ENCODE measurements at regions not wholly inside any gene's neighbourhood (a gene's known extent, or its start where the extent isn't known, plus 50 kb on each side); places are given as distances from the start of the nearest gene placed in this dataset.

- DNase-seq (ENCODE audit: low read depth, low spot score), result no peak
Measured at GRCh38 chr1:239874831-239875230, 216.9 kb upstream of the FMN2 start.

DNA sequence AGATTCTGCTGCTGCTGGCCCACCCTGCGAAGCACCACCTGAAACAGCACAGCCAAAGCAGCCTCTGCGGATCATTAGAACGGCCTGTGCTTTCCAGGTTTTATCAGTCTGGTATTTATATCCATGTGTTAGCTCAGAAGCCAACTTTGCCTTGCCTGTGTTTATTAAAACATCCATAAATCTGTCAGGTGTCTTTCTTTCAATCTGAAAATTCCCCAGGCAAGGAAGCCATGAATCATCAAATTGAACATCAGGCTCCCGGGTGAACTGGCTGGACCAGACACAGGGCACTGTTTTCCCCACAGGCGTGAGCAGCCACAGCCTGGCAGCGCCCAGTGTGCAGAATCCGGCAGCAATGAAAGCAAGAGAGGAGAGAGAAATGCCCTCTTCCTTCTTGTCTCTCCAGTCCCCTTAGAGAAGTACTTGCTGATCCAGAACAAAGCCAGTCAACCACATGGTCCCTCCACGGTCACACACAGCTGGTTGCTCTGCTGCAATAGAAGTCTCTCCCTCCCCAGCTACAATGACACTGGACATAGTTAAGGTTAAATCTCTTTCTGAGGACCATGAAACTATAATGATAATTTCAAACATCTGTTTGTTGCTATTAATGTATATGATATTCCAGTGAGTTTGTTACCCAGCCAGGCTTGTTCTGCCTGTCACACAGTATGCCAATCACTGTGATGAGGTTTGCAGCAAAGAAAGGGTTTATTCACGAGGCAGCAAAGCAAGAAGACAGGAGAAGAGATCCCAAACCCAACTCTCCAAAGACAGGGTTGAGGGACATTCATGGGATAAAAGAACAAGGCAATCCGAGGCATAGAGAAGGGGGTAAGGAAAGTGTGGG lies 212.1 kb upstream of the FMN2 start:
- DNase-seq (ENCODE audit: low read depth, low spot score), result no peak

DNA sequence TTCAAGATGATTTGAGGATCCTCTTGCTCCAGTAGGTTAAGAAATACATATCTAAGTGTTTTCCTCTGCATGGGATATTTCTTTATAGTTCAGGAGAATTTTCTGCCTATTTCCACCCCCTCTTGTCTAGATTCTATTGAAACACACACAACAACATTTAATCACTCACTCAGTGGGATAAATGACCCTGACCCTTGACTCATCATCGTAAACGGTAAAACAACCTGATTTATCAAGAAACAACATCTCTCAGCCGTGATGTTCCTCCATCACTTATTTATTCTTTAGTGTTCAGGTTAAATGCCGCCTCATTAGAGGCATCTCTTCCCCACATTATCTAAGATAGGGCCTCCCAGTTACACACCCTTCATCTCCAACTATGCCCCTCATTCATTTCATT lies 208.7 kb upstream of the FMN2 start:
- no peak for DNase-seq (ENCODE audit: low read depth, low spot score)

DNA sequence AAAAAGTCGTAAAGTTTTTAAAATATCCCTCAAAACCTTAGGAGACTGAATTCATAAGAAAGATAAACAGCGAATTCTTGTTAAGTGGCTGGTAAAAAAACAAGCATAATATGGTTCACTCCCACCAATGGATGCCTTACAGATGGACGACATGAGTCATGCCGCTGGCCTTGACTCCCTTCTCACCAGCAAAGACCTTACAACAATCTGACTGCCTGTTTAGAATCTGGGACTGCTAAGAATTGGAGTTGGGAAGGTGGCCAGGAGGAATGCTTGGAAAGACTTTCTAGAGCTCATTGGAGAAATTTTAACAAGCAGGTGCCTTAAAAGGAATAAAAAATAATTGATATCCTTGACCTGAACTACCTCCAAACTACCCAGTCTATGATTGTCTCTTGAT lies 206.9 kb upstream of the FMN2 start:
- DNase-seq (ENCODE audit: low read depth, low spot score), result no peak

DNA sequence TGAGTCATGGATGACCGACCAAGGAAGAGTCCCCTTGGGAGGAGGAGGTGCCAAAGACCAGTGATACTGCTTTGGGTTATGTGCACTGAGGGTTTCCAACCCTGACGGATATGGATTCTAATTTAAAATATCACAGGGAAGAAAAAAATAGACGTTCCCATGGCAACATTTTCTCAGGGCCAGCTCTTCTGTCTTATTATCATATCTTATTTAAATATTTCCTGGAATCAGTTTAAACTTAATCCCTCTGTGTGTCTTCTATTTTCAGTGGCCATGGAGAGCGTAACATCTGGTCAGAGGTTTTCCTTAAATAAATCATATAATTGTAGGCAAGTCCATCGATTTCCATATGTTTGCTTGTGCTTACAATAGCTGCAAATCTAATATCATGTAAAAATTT lies 205.4 kb upstream of the FMN2 start:
- DNase-seq (ENCODE audit: low read depth, low spot score), result no peak

DNA sequence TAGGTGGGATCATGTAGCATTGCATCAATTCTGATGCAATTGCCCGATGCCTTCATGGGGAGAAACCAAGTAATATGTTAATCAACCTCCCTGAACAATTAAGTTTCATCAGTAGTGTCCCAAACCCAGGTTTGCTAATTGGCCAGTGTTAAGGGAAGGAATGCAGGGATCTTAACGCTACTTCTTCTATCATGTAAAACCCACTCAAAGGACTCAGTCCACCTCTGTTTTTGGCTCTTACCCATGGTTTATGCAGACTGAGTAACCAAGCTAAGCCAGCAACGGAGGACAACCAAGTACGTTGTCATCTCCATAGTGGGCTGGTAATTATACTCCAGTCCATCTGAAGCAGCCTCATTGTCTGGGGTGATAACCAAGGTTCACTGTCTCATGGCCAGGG lies 203.0 kb upstream of the FMN2 start:
- DNase-seq (ENCODE audit: low read depth, low spot score), result no peak

DNA sequence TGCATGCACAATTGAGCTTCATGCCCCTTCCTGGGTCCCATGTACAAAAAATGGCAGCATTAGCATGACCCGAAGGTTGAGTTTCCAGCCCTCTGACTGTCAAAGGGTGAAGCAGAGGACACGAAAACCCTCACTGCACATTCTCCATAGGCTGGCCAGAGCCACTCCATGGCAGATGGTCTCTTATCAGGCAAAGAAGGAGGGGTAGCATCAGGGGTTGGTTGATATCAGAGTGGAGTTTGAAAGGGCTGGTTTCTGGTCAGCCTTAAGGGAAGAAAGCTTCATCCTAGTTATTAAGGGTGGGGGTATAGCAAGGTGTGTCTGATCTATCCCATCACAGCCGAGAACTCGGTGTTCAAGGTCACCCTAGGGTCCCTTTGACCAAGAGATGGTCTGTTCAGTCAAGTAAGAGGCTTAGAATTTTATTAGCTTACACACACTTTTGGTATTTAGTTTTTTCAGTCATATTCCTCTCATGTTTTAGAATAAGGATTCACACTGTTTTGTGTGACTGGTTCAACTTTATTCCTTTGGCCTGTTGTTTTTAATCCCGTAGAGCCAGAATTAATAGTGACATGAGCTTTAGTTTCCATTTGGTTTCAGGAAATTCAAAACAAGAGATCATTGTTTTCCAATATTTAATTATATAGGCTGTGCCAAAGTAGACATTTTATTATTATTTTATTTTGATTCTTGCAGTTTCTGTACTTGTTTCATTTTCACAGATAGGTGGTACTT lies 199.9 kb upstream of the FMN2 start:
- DNase-seq (ENCODE audit: low read depth, low spot score), result no peak

GRCh38 chr1:239892602-239893001 lies 199.1 kb upstream of the FMN2 start:
- no peak for DNase-seq (ENCODE audit: low read depth, low spot score)

DNA sequence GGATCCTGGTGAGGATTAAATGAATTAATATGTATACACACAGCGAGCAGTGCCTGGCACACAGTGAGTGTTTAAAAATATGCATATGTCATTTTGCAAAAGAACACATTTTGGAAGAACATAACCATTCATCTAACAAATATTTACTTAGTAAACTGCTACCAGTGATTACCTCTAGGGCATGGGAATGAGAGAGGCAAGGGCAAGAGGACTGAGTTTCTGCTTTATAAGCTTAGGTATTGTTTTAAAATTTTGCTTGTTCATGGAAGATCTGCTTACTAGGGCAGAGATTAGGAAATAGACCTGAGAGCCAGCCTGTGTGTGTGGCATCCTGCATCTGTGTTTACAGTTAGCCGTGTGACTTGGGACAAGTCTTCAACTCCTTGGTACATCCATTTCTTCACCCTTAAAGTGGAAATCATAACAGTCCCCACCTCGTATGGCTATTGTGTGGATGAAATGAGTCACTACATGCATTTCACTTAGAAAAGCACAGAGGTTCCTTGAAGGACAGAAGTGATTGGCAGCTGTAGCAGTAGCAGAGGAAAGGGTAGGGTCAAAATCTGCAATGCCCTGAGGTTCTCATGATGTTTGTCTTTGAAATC lies 198.5 kb upstream of the FMN2 start:
- DNase-seq (ENCODE audit: low read depth, low spot score), result no peak

DNA sequence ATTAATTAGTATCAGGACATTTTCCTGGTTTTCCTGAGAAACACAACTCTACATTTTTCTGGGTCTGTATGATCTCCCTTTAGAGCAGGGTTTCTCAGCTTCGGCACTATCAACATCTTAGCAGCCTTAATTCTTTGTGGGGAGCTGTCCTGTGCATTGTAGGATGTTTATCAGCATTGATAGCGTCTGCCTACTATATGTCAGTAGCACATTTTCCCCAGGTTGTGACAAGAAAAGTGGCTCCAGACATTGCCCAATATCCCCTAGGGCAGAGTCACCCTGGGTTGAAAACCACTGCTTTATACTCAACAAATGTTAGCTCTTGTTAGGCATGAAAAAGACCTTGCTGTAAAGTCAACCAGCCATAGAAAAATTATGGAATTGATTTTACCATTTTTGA lies 195.1 kb upstream of the FMN2 start:
- DNase-seq (ENCODE audit: low read depth, low spot score), result no peak

GRCh38 chr1:239896980-239897379 lies 194.7 kb upstream of the FMN2 start:
- no peak for DNase-seq (ENCODE audit: low read depth, low spot score)

DNA sequence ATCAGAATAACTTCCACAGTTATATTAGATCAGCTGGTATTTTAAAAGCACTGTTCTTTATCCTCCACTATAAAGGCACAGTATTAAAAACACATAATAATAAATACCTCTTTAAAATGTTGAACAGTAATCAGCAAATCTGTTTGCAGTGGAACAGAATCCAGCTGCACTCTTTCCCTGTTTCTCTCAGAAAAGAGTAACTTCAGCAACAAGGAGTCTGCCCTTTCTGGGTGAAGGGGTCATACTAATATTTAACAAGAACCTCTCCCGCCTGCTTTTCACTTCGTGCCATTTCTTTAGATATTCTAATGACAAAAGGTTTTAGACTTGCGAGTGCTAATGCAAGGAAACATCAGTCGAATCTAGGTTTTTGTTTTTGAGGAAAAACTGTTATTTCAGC lies 194.2 kb upstream of the FMN2 start:
- DNase-seq (ENCODE audit: low read depth, low spot score), result no peak

DNA sequence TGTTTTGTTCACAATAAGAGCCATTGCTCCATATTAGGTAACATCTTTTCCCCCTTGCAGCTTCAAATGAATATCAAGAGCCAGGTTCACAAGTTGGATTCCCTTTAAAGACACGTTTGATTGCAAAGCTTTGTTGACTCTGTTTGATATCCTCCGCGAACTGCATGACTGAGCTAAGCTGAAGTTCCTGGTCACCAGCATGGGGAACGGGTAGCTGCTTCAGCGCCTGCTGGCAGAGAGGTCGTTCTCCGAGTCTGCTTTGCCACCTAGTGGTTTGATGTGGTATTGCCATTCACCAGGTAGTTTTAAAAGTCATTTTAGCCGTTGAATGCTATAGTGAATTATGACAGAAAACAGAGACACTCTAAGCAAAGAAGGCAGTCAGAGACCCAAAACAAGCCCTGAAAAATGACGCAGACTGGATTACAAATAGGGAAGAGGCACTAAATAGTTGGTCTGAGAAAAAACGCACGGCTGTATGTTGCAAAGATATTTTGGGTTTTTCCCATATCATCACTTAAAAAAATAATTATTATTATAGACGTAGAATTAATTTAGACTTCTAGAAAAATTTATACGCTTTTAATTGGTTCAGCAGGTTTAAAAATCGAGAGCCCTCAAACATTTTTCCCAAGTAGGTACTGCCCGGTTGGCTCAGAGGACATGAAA lies 193.5 kb upstream of the FMN2 start:
- DNase-seq (ENCODE audit: low read depth, low spot score), result peak; percentile 60

- no peak for DNase-seq (ENCODE audit: low read depth, low spot score)
Measured at GRCh38 chr1:239899747-239900146, 191.9 kb upstream of the FMN2 start.

DNA sequence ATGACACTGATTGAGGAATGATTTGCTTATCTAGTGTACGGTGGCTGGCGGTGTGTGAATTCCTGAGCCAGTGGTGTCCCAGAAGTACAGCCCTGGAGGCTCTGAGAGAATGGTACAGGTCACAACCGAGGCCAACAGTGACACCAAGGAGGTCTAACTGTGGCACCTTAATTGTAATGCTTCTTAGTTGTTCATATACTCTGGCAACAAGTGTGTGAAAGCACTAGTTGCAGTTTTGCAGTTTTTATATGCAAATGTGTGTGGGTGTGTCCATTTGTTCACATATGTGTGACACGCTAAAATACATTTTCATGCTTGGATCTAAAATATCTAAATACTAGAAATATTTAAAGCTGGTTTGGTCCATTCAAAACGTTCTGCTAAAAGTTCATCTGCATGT lies 185.3 kb upstream of the FMN2 start:
- no peak for DNase-seq (ENCODE audit: low read depth, low spot score)

- DNase-seq (ENCODE audit: low read depth, low spot score), result no peak
Measured at GRCh38 chr1:239909898-239910297, 181.8 kb upstream of the FMN2 start.

DNA sequence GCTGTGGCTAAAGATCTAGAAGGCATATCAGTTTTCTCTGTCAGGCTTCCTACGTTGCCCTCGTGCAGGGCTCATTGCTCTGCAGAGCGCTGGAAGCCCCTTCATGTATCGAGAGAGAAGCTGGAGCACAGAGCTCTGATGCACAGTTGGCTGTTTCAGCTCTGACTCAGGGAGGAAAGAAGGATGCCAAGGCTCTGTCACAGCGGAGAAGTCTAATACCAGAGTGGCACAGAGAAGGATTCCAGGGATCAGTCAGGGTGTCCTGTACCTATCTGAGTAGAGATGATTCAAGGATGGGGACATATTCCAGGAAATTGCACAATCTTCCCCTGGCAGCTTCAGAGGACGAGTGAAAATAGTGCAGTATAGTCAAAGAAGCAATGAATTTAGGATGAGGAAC lies 179.2 kb upstream of the FMN2 start:
- no peak for DNase-seq (ENCODE audit: low read depth, low spot score)

DNA sequence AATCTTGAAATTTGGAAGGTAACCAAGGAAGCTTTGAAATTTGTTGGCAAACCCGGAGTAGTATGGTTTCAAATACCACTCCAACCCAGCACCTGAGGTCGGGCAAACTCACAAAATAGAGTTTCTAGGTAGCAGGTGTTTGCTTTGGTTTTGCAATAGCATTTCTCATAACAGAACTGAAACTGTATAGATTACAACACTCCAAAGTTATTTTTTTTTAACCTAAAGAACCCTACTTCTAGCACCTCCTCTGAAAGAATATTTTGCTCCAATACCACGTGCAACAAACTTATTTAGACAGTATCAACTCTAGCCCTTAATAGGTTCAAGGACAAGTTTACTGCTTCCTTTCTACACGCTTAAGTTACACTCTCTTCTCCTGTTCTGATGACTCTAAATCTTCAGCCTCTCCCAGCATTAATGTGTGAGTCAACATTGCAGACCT lies 178.5 kb upstream of the FMN2 start:
- DNase-seq (ENCODE audit: low read depth, low spot score), result no peak

DNA sequence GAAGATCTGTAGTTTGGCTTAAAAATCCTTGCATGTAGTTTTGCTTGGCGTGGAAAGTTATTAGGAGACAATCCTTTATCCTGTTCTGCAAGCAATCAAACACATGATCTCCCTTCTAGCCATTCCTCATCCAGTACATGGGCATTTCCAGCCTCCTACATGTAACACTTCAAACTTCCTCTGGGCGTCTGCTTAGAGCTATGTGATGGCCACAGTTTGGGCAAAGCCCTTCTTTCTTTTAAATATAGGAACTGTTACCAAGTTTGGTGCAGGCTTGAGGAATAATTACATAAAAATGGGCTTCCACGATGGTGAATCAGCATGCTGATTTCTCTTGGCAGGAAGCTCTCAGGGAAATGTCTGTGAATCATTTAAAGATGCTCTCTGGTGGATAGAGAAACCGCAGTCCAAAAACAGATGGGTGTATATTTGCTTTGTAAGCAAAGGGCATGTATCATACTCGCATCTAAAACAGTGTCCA lies 176.9 kb upstream of the FMN2 start:
- DNase-seq (ENCODE audit: low read depth, low spot score), result no peak

GRCh38 chr1:239918634-239919033 lies 173.0 kb upstream of the FMN2 start:
- no peak for DNase-seq (ENCODE audit: low read depth, low spot score)

DNA sequence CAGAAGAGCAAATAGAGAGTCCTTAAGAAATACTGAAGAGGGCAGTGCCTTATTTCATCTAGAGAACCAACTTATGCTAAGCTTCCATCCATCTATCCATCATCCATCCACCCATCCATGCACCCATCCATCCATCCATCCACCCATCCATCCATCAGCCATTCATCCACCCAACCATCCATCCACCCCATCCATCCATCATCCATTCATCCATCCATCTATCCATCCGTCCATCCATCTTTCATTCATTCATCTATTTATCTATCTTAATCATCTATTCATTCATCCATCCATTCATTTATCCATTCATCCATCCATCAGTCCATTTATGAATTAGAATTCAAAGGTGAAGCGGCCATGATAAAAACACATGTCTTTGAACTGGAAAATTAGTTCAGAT lies 171.5 kb upstream of the FMN2 start:
- no peak for DNase-seq (ENCODE audit: low read depth, low spot score)

All from iPS DF 19.7 (cell line).